ENCODE measurements at regions not wholly inside any gene's neighbourhood (a gene's known extent, or its start where the extent isn't known, plus 50 kb on each side); places are given as distances from the start of the nearest gene placed in this dataset.
"Not testable (repeated sequence)": the region's sequence is repeated elsewhere in the genome, so short reads cannot be mapped to it uniquely, and the experiment has no call there.

GRCh38 chr3:35307296-35307695, 332.0 kb upstream of the ARPP21 start:
- no peaks in the 10 kb centered on the region for H3K9me3 Mint-ChIP-seq (ENCODE audit: low read depth)
- no peaks in the 10 kb centered on the region for H3K36me3 Mint-ChIP-seq (ENCODE audit: low read depth)

GRCh38 chr3:35316841-35317240, 322.5 kb upstream of the ARPP21 start:
- H3K4me1 Mint-ChIP-seq (ENCODE audit: low read depth); H3K36me3 Mint-ChIP-seq (ENCODE audit: low read depth); DNase-seq (ENCODE audit: low spot score); H3K27me3 Mint-ChIP-seq (ENCODE audit: low read depth); H3K27ac Mint-ChIP-seq (ENCODE audit: unreplicated experiment); H3K9me3 Mint-ChIP-seq (ENCODE audit: low read depth); H3K4me3 Mint-ChIP-seq (ENCODE audit: unreplicated experiment): not testable (repeated sequence)

More at GRCh38 chr3:35307296-35307695, 332.0 kb upstream of the ARPP21 start:
- Mint-ChIP-seq H3K4me3 (ENCODE audit: unreplicated experiment) (no peak overlapping the region), H3K27me3 (ENCODE audit: low read depth) (peaks cover 13% of the 10 kb centered on the region), H3K4me1 (ENCODE audit: low read depth) (no peaks in the 10 kb centered on the region), H3K27ac (ENCODE audit: unreplicated experiment) (no peak overlapping the region)
- no peak for TF ChIP-seq CTCF (IDR thresholded peaks at IDR 0.05)
- no peak for DNase-seq (ENCODE audit: low spot score)

- Mint-ChIP-seq H3K4me1 (ENCODE audit: low read depth) (peaks cover 13% of the 10 kb centered on the region), H3K4me3 (ENCODE audit: unreplicated experiment) (no peak overlapping the region), H3K9me3 (ENCODE audit: low read depth) (peaks cover 18% of the 10 kb centered on the region), H3K36me3 (ENCODE audit: low read depth) (no peaks in the 10 kb centered on the region), H3K27me3 (ENCODE audit: low read depth) (no peaks in the 10 kb centered on the region), H3K27ac (ENCODE audit: unreplicated experiment) (no peak overlapping the region)
- no peak for TF ChIP-seq CTCF (IDR thresholded peaks at IDR 0.05)
- no peak for DNase-seq (ENCODE audit: low spot score)
These were observed 318.5 kb upstream of the ARPP21 start for GRCh38 chr3:35320646-35321407.

- H3K27ac Mint-ChIP-seq (ENCODE audit: unreplicated experiment) = no peak overlapping the region
These were observed 317.3 kb upstream of the ARPP21 start for GRCh38 chr3:35322070-35322469.

GRCh38 chr3:35335703-35336102, 303.6 kb upstream of the ARPP21 start:
- no peak for DNase-seq (ENCODE audit: low spot score)
- Mint-ChIP-seq H3K36me3 (ENCODE audit: low read depth) (no peaks in the 10 kb centered on the region), H3K9me3 (ENCODE audit: low read depth) (no peaks in the 10 kb centered on the region), H3K27ac (ENCODE audit: unreplicated experiment) (no peak overlapping the region), H3K4me1 (ENCODE audit: low read depth) (peaks cover 19% of the 10 kb centered on the region), H3K27me3 (ENCODE audit: low read depth) (no peaks in the 10 kb centered on the region), H3K4me3 (ENCODE audit: unreplicated experiment) (no peak overlapping the region)
- no peak for TF ChIP-seq CTCF (IDR thresholded peaks at IDR 0.05)

More at GRCh38 chr3:35322070-35322469, 317.3 kb upstream of the ARPP21 start:
- Mint-ChIP-seq H3K36me3 (ENCODE audit: low read depth) (no peaks in the 10 kb centered on the region), H3K4me1 (ENCODE audit: low read depth) (peaks cover 10% of the 10 kb centered on the region), H3K4me3 (ENCODE audit: unreplicated experiment) (no peak overlapping the region), H3K9me3 (ENCODE audit: low read depth) (peaks cover 20% of the 10 kb centered on the region), H3K27me3 (ENCODE audit: low read depth) (no peaks in the 10 kb centered on the region)
- DNase-seq (ENCODE audit: low spot score) = no peak
- TF ChIP-seq CTCF (IDR thresholded peaks at IDR 0.05) = no peak

- no peaks in the 10 kb centered on the region for H3K27me3 Mint-ChIP-seq (ENCODE audit: low read depth)
- TF ChIP-seq CTCF (IDR thresholded peaks at IDR 0.05) = no peak
- peaks cover 25% of the 10 kb centered on the region for H3K4me1 Mint-ChIP-seq (ENCODE audit: low read depth)
- DNase-seq (ENCODE audit: low spot score) = no peak
- no peak overlapping the region for H3K4me3 Mint-ChIP-seq (ENCODE audit: unreplicated experiment)
- no peaks in the 10 kb centered on the region for H3K9me3 Mint-ChIP-seq (ENCODE audit: low read depth)
- no peak overlapping the region for H3K27ac Mint-ChIP-seq (ENCODE audit: unreplicated experiment)
- no peaks in the 10 kb centered on the region for H3K36me3 Mint-ChIP-seq (ENCODE audit: low read depth)
These were observed 302.7 kb upstream of the ARPP21 start for GRCh38 chr3:35336601-35337000.
